HepG2 (cell line): ENCODE measurements at regions not wholly inside any gene's neighbourhood (a gene's known extent, or its start where the extent isn't known, plus 50 kb on each side); places are given as distances from the start of the nearest gene placed in this dataset.

Experiments used
- CREB1 ChIP-seq, 2 experiments: fragments of 450-650 bp in 1 of 2; IDR thresholded peaks; 2 replicates each; pipeline ENCODE4 v1.6.1; 2016 to 2017; ENCODE audit warnings: control low read depth in 1 of 2, mild to moderate bottlenecking in 1 of 2, missing compliant biosample characterization in 1 of 2, missing genetic modification characterization in 1 of 2
- EP300 ChIP-seq, 3 experiments: sonication (generic) in 1 of 3; formaldehyde crosslinking in 1 of 3; IDR thresholded peaks; 2 replicates each; pipeline versions ENCODE4 v1.5.1 to v1.6.1; 2011 to 2020; ENCODE audit warnings: low read depth in 2 of 3, low read length in 2 of 3, borderline replicate concordance in 1 of 3, improper control_type of control experiment in 1 of 3, mild to moderate bottlenecking in 1 of 3, missing genetic modification reagents in 1 of 3, moderate library complexity in 1 of 3
- NR1H2 ChIP-seq: sonication (generic); formaldehyde crosslinking; IDR thresholded peaks from 2 replicates; pipeline ENCODE4 v1.8.1; 2022; ENCODE audit warnings: low read depth, missing genetic modification reagents, borderline replicate concordance
- RFX5 ChIP-seq: IDR thresholded peaks from 2 replicates; pipeline ENCODE4 v1.6.1; 2011; ENCODE audit warnings: low read depth, low read length, improper control_type of control experiment

DNA sequence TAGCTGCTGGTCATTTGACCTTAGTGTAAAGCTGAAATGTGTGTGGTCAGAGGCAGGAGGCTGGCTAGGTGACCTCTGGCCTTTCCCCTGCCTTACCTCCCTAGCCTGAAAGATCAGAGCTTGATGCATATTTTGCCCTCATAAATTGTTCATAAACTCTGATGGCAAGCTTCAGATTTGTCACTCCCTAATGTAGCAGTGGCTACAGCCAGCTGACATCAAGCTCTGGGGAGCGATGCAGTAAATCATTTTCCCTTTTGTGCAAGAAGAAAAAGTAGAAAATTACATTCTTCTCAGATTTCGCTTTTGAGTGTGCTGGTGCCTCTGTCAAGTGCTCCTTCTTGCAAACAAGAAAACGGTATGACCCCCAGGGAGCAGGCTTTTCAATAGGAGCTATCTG lies 87.7 kb upstream of the MAGEA4 start:
- TF ChIP-seq CREB1 (IDR thresholded peaks at IDR 0.05), result no peak
- TF ChIP-seq CREB1 (CRISPR knock-in tag; IDR thresholded peaks at IDR 0.05), result no peak
- no peak for TF ChIP-seq RFX5
- TF ChIP-seq EP300 (IDR thresholded peaks at IDR 0.05; ENCODE audit: low read depth in 2 of 2, low read length in 2 of 2), result no peak
- TF ChIP-seq EP300 (CRISPR knock-in tag; IDR thresholded peaks at IDR 0.05; ENCODE audit: borderline replicate concordance), result no peak
- no peak for TF ChIP-seq NR1H2 (CRISPR knock-in tag)
